AG08395 (cell line): ENCODE measurements at regions not wholly inside any gene's neighbourhood (a gene's known extent, or its start where the extent isn't known, plus 50 kb on each side); places are given as distances from the start of the nearest gene placed in this dataset.

Experiments used
- DNase-seq: peaks from one replicate; pipeline ENCODE4 v3.0.0; 2012; ENCODE audit warnings: mixed read lengths, low spot score

GRCh38 chr7:46810986-46811385, 770.9 kb downstream of the TNS3 start:
- DNase-seq, result peak; percentile 18

GRCh38 chr7:46809886-46810285, 772.0 kb downstream of the TNS3 start:
- DNase-seq, result no peak

GRCh38 chr7:46806856-46807255, 775.1 kb downstream of the TNS3 start:
- no peak for DNase-seq

GRCh38 chr7:46802479-46802878, 779.4 kb downstream of the TNS3 start:
- no peak for DNase-seq

- DNase-seq, result peak; percentile 38
Measured at GRCh38 chr7:46791188-46791587, 790.7 kb downstream of the TNS3 start.

GRCh38 chr7:46786995-46787394, 794.9 kb downstream of the TNS3 start:
- DNase-seq, result no peak

- DNase-seq, result no peak
Measured at GRCh38 chr7:46786221-46786954, 795.5 kb downstream of the TNS3 start.

GRCh38 chr7:46784732-46785131, 797.2 kb downstream of the TNS3 start:
- DNase-seq, result peak; percentile 22

GRCh38 chr7:46781901-46782439, 799.9 kb downstream of the TNS3 start:
- DNase-seq, result no peak

- no peak for DNase-seq
Measured at GRCh38 chr7:46776790-46777189, 805.1 kb downstream of the TNS3 start.

GRCh38 chr7:46775776-46776175, 806.1 kb downstream of the TNS3 start:
- DNase-seq, result no peak

GRCh38 chr7:46775020-46775419, 806.9 kb downstream of the TNS3 start:
- DNase-seq, result no peak

- no peak for DNase-seq
Measured at GRCh38 chr7:46774515-46774914, 807.4 kb downstream of the TNS3 start.

GRCh38 chr7:46772776-46773175, 809.1 kb downstream of the TNS3 start:
- DNase-seq, result no peak

- no peak for DNase-seq
Measured at GRCh38 chr7:46767071-46767470, 814.8 kb downstream of the TNS3 start.

- DNase-seq, result peak; percentile 88
Measured at GRCh38 chr7:46764100-46764936, 817.6 kb downstream of the TNS3 start.

- no peak for DNase-seq
Measured at GRCh38 chr7:46763344-46763743, 818.6 kb downstream of the TNS3 start.

- peak; percentile 65 for DNase-seq
Measured at GRCh38 chr7:46759711-46760480, 822.0 kb downstream of the TNS3 start.

GRCh38 chr7:46756996-46757395, 824.9 kb downstream of the TNS3 start:
- no peak for DNase-seq

GRCh38 chr7:46756256-46756655, 825.7 kb downstream of the TNS3 start:
- no peak for DNase-seq

- no peak for DNase-seq
Measured at GRCh38 chr7:46755120-46756034, 826.5 kb downstream of the TNS3 start.
